ENCODE measurements at regions not wholly inside any gene's neighbourhood (a gene's known extent, or its start where the extent isn't known, plus 50 kb on each side); places are given as distances from the start of the nearest gene placed in this dataset.

- Histone ChIP-seq H3K27ac (no peak overlapping the region), H3K36me3 (no peaks in the 10 kb centered on the region), H3K4me1 (peaks cover 0 to 3% (median 0%) of the 10 kb centered on the region in 12 donors), H3K27me3 (no peaks in the 10 kb centered on the region), H3K9me3 (peaks cover 0 to 5% (median 0%) of the 10 kb centered on the region in 12 donors), H3K4me3 (no peak overlapping the region)
- no peak for TF ChIP-seq POLR2A (IDR thresholded peaks at IDR 0.05)
- TF ChIP-seq CTCF (IDR thresholded peaks at IDR 0.05), result no peak
- ATAC-seq (no peak), DNase-seq (no peak)
- WGBS, 4 donors, result 94 to 97% (median 95%) methylated on average over 6 of the region's 6 CpGs
- intact Hi-C loops (cut with DNase I), result no loop called here
Measured at GRCh38 chr2:173653432-173653805, 298.7 kb downstream of the CDCA7 start.

- no peak for ATAC-seq
- H3K4me1 ChIP-seq, result peaks cover 0 to 2% (median 0%) of the 10 kb centered on the region in 12 donors
- no peak overlapping the region for H3K27ac ChIP-seq
- peaks cover 0 to 5% (median 0%) of the 10 kb centered on the region in 12 donors for H3K9me3 ChIP-seq
- TF ChIP-seq CTCF (IDR thresholded peaks at IDR 0.05) (no peak), POLR2A (IDR thresholded peaks at IDR 0.05) (no peak)
- WGBS, 4 donors, result 50 to 70% (median 62%) methylated on average over 10 of the region's 10 CpGs
- peaks cover 0 to 4% (median 0%) of the 10 kb centered on the region in 9 donors for H3K27me3 ChIP-seq
- H3K36me3 ChIP-seq, result no peaks in the 10 kb centered on the region
- no peak for DNase-seq
- intact Hi-C loops (cut with DNase I), result no loop called here
- no peak overlapping the region for H3K4me3 ChIP-seq
Measured at GRCh38 chr2:173654161-173654895, 299.7 kb downstream of the CDCA7 start.

- Histone ChIP-seq H3K36me3 (no peaks in the 10 kb centered on the region), H3K27ac (no peak overlapping the region), H3K9me3 (peaks cover 0 to 5% (median 0%) of the 10 kb centered on the region in 12 donors), H3K4me3 (no peak overlapping the region), H3K4me1 (no peaks in the 10 kb centered on the region), H3K27me3 (peaks cover 0 to 4% (median 0%) of the 10 kb centered on the region in 9 donors)
- 88 to 92% (median 90%) methylated on average over 5 of the region's 5 CpGs for WGBS, 4 donors
- no peak for ATAC-seq
- intact Hi-C loops (cut with DNase I), result no loop called here
- TF ChIP-seq CTCF (IDR thresholded peaks at IDR 0.05) (no peak), POLR2A (IDR thresholded peaks at IDR 0.05) (no peak)
- no peak for DNase-seq
Measured at GRCh38 chr2:173654896-173655265, 300.2 kb downstream of the CDCA7 start.

- TF ChIP-seq POLR2A (IDR thresholded peaks at IDR 0.05) (no peak), CTCF (IDR thresholded peaks at IDR 0.05) (no peak)
- ATAC-seq, result no peak
- Histone ChIP-seq H3K36me3 (no peaks in the 10 kb centered on the region), H3K27ac (no peak overlapping the region), H3K4me3 (no peak overlapping the region), H3K27me3 (peaks cover 0 to 4% (median 0%) of the 10 kb centered on the region in 9 donors), H3K9me3 (peaks cover 0 to 5% (median 0%) of the 10 kb centered on the region in 12 donors), H3K4me1 (no peaks in the 10 kb centered on the region)
- WGBS, 4 donors, result 0 to 89% (median 65%) methylated on average over 1 of the region's 1 CpG
- intact Hi-C loops (cut with DNase I), result no loop called here
- no peak for DNase-seq
Measured at GRCh38 chr2:173656086-173656485, 301.4 kb downstream of the CDCA7 start.
